HG03558 (cell line): ENCODE measurements at regions not wholly inside any gene's neighbourhood (a gene's known extent, or its start where the extent isn't known, plus 50 kb on each side); places are given as distances from the start of the nearest gene placed in this dataset.

ENCODE experiments used
- ATAC-seq: cut with Tn5 transposase; IDR thresholded peaks from one replicate; pipeline ENCODE4 v1.9.1; 2021; ENCODE audit warnings: moderate number of reproducible peaks; ENCODE audit not compliant: unreplicated experiment; ENCODE audit errors: extremely low read depth

GRCh38 chr18:73286584-73286983 lies 418.8 kb upstream of the NETO1 start:
- ATAC-seq = no peak

- ATAC-seq = no peak
Observed at GRCh38 chr18:73283788-73284187, 416.0 kb upstream of the NETO1 start.

- no peak for ATAC-seq
Observed at GRCh38 chr18:73283032-73283431, 415.2 kb upstream of the NETO1 start.

GRCh38 chr18:73279498-73279897 lies 411.7 kb upstream of the NETO1 start:
- no peak for ATAC-seq

GRCh38 chr18:73274812-73275621 lies 407.2 kb upstream of the NETO1 start:
- no peak for ATAC-seq

- ATAC-seq = no peak
Observed at GRCh38 chr18:73270920-73271634, 403.3 kb upstream of the NETO1 start.

GRCh38 chr18:73264562-73264921 lies 396.8 kb upstream of the NETO1 start:
- no peak for ATAC-seq

GRCh38 chr18:73261923-73262322 lies 394.1 kb upstream of the NETO1 start:
- no peak for ATAC-seq

- ATAC-seq = no peak
Observed at GRCh38 chr18:73261243-73261642, 393.5 kb upstream of the NETO1 start.

GRCh38 chr18:73258375-73259087 lies 390.7 kb upstream of the NETO1 start:
- ATAC-seq = no peak

- ATAC-seq = no peak
Observed at GRCh38 chr18:73254564-73254963, 386.8 kb upstream of the NETO1 start.

- no peak for ATAC-seq
Observed at GRCh38 chr18:73249030-73249429, 381.2 kb upstream of the NETO1 start.

GRCh38 chr18:73246763-73247162 lies 379.0 kb upstream of the NETO1 start:
- no peak for ATAC-seq

GRCh38 chr18:73245345-73245744 lies 377.6 kb upstream of the NETO1 start:
- no peak for ATAC-seq

- no peak for ATAC-seq
Observed at GRCh38 chr18:73244401-73244800, 376.6 kb upstream of the NETO1 start.

GRCh38 chr18:73240899-73241298 lies 373.1 kb upstream of the NETO1 start:
- ATAC-seq = no peak

GRCh38 chr18:73235921-73236320 lies 368.1 kb upstream of the NETO1 start:
- no peak for ATAC-seq

GRCh38 chr18:73235491-73235890 lies 367.7 kb upstream of the NETO1 start:
- peak; percentile 83 for ATAC-seq

GRCh38 chr18:73232933-73233332 lies 365.1 kb upstream of the NETO1 start:
- peak; percentile 52 for ATAC-seq

- ATAC-seq = no peak
Observed at GRCh38 chr18:73220663-73221062, 352.9 kb upstream of the NETO1 start.

GRCh38 chr18:73218293-73218692 lies 350.5 kb upstream of the NETO1 start:
- ATAC-seq = no peak
